Anterior cingulate cortex (tissue), 58 donors: ENCODE measurements at regions not wholly inside any gene's neighbourhood (a gene's known extent, or its start where the extent isn't known, plus 50 kb on each side); places are given as distances from the start of the nearest gene placed in this dataset.

Experiments
- DNase-seq, 58 donors: peaks; one replicate each; lab custom pipeline; 2025; lab: John Stamatoyannopoulos, UW

DNA sequence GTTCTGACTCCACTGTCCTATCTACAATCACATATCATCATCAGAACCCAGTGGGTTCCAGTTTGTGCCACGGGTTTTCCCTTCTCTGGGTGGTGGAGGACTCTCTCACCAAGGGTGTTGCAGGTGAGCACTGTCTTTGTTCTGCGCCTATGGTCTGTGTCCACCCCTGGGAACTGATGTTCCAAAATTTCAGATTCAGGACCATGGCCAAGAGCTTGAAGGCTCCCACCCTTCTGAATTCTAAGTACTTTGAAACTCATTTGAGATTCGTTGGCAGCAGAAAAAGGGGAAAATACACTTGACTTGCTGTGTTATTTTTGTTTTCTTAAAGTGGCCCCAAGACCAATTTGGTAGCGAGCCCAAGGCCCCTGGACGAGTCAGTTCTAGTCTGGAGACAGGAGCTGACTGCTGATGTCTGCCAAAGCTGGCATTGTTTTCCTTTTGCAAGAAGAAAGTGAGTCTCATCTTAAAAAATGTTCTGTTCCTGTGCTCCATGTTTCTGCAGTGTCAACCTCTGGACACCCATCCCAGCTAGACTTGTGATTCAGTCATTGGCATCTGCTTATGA lies 310.9 kb downstream of the HAPSTR1 start:
- DNase-seq, result peak in 15 of 58 donors; percentile 2 to 70 (median 21)

DNA sequence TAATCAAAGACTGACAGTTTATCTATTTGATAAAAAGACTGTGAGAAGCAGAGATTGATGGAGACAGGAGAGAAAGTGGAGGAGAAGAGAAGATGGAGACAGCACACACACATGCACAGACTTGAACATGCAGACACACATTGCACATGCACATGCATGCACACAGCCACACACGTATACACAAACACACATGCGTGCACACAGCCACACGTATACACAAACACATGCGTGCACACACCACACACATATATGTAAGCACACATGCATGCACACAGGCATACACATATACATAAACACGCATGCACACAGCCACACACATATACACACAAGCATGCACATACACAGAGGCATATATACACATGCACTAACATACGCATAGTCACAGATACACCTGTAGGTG lies 313.4 kb downstream of the HAPSTR1 start:
- no peak for DNase-seq

DNA sequence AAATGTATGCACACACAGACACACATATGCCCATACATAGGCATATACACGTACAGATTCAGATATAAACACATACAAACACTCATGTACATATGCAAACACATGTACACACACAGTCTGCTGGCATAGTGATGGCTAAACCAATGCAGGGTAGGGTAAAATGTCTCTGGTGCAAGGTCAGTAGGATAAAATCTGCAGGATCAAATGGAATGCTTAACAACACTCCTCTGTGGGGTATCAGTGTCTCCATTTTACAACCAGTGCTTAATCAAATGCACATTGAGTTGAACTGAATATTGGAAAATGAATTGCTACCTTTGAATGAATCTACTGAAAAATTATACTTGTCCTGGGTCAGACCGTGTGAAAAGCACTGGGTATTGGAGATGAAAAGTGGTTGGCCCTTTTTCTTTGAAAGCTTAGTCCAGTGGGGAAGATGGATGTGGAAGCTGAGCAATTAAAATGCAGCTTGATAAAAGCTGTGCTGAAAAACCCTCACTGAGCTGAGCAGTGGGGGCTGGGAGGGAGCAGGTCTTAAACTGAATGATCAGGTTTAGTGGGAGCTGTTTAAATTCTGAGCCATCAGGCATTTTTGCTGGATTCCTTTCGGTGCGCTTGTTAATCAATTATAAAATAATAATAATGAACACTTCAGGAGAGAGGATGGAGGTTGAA lies 314.7 kb downstream of the HAPSTR1 start:
- no peak for DNase-seq

DNA sequence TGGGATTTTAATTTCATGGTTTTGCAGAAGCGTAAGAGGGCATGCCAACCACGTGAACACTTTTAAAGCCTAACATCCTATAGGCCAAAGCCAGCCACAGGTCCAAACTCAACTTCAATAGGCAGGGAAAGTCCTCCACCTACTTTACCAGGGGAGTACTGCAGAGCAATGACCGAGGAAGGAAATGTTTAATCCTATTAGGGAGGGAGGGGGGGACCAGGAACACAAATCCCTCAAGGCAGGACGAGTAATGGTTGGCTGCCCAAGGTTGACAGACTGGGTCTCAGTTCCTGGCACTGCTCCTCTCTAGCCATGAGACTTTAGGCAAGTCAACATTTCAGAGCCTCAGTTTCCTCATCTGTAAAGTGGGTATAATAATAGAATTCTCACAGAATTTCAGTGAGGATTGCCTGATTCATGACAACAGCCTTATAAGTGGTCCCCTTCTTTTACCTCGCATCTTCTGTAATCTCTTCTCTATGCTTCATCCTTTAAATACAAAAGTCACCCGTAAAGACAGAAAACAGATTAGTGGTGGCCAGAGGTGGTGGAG lies 315.8 kb downstream of the HAPSTR1 start:
- no peak for DNase-seq

DNA sequence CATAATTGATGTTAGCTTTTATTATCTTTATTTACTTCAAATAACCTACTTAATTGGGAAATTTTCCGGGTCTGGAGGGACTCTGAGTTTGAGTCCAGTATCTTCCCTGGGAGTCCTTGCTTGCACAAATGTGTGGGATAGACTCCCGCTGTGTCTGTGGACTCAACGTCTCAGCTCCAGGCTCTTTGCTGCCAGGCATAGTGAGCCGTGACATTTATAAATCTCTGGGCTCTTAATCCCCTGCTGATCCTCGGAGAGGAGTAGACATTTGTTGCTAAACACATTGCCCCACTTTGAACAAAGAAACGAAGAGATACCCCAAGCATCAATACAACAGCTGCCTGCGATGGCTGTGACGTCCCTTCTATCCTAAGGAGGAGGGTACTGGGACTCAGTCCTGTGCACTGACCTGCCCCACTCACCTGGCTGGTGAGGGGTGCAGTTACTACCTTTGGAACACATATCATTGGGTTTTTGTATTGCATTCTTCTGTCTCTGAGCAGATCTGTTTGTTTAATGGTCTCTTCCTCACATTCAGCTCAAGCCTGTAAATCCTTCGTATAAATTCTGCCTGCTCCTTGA lies 316.9 kb downstream of the HAPSTR1 start:
- no peak for DNase-seq

DNA sequence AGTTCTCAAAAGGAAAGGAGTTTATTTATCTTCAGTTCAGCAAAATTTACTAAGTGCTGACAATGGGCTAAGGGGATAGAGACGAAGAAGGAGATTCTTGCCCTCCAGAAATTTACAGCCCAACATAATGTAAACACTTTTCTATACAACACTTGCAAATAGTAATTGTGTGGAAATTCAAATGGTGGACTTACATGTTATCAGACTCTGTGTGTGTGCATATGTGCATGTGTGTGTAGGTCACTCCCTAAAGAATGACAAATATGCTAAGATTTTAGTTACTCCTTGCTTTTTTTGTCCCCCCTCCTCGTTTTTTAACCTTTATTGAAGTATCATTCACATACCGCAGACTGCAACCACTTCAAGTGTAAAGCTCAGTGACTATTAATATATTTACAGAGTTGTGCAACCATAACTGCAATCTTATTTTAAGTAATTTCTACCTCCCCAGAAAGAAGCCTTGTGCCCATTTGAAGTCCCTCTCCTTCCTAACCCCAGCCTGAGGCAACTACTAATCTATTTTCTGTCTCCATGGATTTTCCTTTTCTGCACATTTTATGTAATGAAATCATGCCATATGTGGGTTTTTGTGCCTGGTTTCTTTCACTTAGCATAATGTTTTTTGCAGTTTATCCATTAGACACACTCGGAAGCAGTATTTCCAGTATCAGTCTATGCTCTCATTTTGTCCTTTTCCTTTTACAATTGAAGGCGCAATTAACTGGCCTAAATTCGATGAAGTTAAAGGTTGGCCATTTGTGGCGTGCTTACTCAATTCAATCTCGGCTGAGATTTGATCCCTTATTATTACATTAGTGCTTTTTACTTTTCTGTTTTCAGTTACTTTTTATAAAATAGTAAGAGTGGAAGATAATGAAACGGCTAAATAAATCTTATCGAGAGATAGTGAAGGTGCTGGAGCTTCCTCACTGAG lies 318.4 kb downstream of the HAPSTR1 start:
- no peak for DNase-seq

DNA sequence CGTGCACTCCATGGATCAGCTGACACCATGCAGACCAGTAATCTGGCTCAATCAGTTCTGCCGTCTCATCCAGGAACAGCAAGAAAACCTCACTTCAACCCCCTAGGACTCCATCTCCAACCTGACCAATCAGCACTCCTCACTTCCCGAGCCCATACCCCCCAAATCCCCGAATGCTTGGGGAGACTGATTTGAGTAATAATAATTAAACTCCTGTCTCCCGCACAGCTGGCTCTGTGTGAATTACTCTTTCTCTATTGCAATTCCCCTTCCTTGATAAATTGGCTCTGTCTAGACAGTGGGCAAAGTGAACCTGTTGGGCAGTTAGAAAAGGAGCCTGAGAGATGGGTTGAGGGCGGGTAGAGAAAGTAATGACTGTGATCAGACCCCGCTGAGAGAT lies 320.0 kb downstream of the HAPSTR1 start:
- no peak for DNase-seq

DNA sequence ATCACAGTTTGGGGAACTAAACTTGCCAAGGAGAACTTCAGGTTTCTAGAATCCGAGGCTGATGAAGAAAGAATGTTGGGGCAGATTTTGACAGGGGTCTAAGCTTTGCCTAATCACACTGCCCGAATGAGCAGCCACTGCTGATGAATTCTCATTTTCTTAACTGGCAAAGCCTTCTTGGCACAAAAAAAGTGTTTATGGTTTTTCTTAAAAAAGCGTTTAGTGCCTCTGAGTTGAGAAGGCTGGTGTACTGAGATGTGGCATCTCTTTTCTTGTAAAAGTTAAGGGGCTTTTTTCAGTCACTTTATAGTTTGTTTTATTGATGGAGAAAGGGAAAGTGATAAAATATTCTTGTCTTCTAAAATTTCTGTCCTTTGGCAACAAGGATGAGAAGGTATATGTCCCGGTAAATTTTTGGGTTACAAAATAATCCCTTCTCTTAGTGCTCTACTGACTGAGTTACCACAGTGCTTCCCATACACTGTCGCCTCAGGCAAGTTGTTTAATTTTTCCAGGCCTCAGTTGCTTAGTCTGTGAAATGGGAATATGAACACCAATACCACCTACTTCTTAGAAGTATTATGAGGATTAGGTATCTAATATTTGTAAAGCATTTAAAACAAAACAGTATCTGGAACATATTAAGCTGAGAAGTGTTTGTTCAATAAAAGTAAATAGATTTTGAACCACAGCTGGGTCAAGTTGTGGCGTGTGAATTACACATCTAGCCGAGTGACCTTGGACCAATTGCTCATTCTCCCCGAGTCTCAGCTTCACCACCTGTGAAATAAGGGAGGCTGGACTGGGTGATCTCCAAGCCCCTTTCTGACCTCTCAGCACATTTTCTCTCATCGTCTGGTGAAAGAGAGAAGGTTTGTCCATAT lies 320.8 kb downstream of the HAPSTR1 start:
- DNase-seq, result no peak

DNA sequence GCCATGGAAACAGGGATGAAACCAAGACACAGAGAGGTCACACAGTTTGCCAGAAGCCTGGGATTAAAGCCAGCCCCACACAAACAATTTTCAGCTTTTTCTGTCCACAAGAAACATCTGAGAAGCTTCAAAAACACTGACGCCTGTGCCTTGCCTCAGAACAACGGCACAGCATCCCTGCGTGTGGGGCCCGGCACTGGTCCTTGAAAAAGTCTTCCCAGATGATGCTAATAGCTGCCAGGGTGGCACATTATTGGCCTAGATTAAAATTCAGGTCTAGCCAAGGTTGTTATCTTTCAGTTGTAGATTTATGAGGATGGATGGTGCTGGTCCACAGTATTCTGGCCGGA lies 321.4 kb downstream of the HAPSTR1 start:
- peak in 3 of 58 donors; percentile 8 to 41 (median 20) for DNase-seq

DNA sequence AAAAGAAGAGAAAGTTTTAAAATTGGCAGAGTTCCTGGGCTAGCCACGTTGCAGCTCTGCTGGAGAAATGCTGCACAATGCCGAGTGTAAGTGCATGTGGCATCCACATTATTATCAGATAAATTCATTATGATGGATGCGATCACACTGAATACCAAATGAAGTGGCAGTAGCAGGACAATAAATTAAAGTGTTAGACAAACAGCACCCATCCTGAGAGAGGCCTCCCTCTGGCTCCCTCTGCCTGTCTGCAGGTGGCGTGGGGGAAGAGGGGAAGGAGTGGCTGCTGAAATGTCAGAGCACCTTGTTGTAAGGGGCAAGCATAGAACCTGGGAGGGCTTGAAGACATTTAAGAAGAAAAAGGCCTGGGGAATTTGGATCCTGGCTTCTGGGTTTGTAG lies 324.1 kb downstream of the HAPSTR1 start:
- DNase-seq, result no peak

DNA sequence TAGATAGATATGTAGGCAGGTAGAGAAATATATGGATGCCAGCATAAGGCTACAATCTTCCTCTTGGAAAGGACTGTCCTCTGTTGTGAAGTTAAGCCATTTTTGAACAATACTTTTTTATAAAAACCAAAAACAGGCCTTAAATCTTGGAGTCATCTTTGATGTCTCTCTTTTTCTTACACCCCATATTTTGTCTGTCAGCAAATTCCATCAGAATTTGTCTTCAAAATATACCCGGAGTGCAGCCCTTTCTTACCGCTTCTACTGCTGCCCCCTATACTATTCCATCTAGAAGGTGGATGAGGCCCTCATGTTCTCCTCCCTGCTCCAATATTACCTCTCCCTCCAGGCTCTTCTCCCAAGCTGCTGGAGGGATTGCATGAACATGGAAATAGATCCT lies 326.5 kb downstream of the HAPSTR1 start:
- no peak for DNase-seq

DNA sequence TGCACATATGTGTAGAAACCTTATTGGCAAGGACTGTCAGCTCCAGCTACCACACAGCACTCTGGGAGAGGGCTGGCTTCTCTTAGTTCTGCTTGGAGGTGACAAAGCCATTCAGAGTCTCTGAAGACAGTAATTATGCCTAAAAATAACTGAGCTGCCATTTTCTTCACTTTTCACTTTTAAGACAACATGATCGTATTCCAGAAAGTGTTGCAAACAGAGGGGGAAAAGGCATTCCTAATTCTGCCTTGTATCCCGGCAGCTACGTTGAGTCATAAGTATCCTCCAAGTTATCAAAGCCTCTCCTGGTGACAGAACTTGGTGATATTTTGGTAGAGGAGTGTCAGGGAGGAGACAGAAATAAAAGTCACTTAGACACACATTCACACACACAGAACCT lies 327.7 kb downstream of the HAPSTR1 start:
- DNase-seq, result peak in 1 of 58 donors; percentile 6

DNA sequence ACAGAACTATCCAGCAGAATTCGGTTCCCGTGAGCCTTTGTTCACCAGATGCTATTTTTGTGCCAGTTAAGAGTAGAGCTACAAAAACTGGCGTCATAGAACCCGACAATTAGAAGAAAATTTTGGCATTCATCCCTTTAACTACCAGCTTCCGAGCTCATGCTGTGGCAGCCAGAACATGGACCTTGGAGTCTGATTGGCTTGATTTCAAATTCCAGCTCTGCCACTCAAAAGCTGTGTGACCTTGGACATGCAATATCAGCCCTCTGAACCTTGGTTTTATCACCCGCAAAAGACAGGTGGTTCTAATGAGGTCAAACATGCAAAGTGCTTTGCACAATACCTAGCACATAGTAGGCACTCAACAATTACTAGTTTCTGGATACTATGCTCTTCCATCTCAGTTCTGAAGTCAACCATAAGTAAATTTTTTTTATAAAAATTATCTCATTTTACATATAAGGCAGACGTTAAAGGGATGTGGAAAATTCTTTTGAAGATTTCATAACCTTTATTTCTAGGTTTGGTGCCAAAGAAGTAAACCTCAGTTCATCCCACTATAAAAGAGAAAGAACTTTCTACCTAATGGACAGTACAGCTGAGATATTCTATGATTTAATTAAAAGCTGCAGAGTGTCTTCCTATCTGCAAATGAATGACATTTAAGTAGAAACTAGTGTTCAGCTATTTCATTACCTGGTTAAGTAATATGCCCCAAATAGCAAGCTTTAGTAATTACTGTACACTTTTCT lies 331.5 kb downstream of the HAPSTR1 start:
- no peak for DNase-seq

DNA sequence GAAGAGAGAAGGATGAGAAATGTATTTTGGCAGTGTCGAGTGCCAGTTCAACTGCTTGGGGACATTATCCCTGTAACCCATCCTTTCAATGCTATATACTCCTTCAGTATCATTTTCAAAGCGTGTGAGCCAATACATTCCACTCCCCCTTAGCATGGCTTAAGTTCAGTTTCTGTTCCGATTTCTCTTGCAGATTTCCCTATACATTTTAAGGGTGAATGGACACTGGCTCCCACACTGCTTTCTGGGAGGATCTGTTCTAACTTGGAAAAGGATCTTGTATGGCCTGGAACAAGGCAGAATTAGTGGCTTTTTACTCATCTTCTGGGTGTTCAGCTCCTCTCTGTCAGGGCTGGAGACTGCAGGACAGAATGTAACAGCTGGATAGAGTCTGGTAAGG lies 333.8 kb downstream of the HAPSTR1 start:
- DNase-seq, result no peak

DNA sequence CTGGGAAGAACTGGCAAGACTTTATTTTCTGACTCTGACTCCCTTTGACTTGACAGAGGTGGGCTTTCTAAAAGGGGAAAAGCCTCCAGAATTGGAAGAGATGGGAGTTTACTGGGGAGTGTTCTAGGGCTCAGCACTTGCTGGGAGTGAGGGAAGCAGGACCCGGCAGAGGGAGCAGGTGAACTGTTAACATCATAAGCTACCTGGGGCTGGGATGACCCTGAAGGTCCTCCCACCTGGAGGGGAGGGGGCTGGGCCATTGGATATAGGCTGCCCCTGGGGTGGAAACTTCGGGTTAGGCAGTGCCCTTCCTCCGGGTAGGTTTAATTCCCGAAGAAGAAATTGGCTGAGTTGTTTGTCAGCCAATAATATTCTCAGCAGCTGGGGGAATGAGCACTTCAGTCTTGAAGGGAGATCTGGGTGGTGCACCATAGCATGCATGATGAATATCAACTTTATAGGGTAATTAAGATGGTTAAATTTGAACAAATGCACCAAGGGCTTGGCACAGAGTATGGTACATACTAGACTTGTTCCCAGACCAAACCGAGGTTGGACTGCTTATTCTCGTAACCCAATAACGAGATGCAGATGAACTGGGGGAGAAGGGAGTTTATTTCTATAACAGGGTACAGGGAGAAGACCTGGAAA lies 337.0 kb downstream of the HAPSTR1 start:
- DNase-seq, result no peak

DNA sequence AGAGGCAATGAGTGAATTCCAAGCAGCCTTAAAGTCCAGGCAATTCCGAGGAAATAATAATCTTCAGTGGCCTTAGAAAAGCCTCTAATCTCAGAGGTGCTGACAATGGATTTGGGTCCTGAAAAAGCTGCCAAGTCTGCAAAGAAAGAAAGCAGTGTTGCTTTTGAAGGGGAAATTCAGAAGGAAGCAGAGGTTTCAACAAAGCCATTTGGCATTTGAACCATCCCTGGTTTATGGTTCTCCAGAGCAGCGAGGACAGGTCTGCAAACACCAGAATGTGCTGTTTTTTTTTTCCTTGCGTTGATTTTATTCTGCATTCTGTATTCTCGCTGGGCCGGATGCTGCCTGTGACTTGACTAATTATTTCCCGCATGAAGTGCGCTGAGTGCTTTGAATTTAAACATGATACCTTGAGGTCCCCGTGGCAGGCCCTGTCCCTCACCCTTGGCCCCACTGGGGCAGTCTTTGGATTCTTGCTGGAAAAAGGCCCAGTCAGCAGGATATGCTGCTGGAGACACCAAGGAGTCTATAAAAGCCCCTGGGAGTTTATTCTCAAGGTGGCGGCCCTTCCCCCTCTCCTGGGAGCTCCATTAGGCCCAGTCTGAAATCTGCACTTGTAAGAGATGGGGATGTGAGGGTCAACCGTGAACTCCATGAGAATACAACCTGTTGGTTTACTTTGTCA lies 338.3 kb downstream of the HAPSTR1 start:
- DNase-seq, result no peak

DNA sequence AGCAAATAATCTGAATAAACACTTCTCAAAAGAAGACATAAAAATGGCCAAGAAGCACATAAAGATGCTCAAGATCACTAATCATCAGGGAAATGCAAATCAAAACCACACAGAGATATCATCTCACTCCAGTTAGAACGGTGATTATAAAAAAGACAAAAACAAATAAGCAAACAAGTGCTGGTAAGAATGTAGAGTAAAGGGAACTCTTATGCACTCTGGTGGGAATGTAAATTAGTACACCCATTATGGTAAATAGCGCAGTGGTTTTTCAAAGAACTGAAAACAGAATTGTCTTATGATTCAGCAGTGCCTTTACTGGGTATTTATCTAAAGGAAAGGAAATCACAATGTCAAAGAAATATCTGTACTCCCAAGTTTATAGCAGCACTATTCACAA lies 343.2 kb downstream of the HAPSTR1 start:
- DNase-seq, result no peak

DNA sequence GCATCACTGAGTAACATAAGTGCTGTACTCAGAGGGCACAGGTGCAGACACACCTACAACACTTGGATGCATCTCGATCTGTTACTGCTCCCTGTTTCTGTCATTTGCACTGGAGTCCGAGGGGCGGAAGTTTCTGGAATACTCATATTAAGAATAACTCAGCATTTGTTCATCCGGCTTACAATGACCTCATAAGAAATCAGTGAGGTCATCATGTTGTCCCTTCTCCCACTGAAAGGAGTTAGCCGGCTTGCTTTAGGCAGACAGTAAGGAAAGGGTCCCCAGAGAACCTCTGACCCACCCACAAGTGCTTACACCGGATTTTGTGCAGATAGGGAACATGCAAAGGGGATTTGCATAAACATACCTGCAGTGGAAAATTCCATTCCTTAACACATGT lies 344.7 kb downstream of the HAPSTR1 start:
- no peak for DNase-seq
